Lower leg skin (tissue), 4 donors: ENCODE measurements at regions not wholly inside any gene's neighbourhood (a gene's known extent, or its start where the extent isn't known, plus 50 kb on each side); places are given as distances from the start of the nearest gene placed in this dataset.
"Not testable (repeated sequence)": the region's sequence is repeated elsewhere in the genome, so short reads cannot be mapped to it uniquely, and the experiment has no call there.

Source experiments
- DNase-seq, 2 donors: peaks; one replicate each; pipeline ENCODE4 v3.0.0-alpha.2; 2019; ENCODE audit warnings: low spot score in 2 of 2
- H3K4me3 ChIP-seq: fragments of 200-600 bp; sonication (generic); 2 replicates; pipeline ENCODE4 v1.5.1; 2017; ENCODE audit warnings: mild to moderate bottlenecking, low read depth; ENCODE audit not compliant: poor library complexity, severe bottlenecking
- POLR2A ChIP-seq, 2 donors: fragments of 450-650 bp; IDR thresholded peaks; one replicate each; pipeline ENCODE4 v1.6.1; 2016 to 2017; ENCODE audit warnings: antibody characterized with exemption in 2 of 2, mild to moderate bottlenecking in 1 of 2, moderate library complexity in 1 of 2
- WGBS, 2 donors: methylation state at CpG; one replicate each; pipeline ENCODE4 v1.1.5; 2018; 5-methylcytosine and 5-hydroxymethylcytosine counted together
- intact Hi-C: fragments of 100-400 bp; cut with DNase I; formaldehyde crosslinking; loops from one replicate; pipeline ENCODE4 v1.15.0; 2023; ENCODE audit warnings: low total_unique reads
- TF ChIP-seq, protein P1 (sequence below), 3 donors: fragments of 450-650 bp; IDR thresholded peaks; one replicate each; pipeline ENCODE4 v1.5.1; 2016; ENCODE audit warnings: antibody characterized with exemption in 3 of 3, mild to moderate bottlenecking in 3 of 3, moderate library complexity in 2 of 3

DNA sequence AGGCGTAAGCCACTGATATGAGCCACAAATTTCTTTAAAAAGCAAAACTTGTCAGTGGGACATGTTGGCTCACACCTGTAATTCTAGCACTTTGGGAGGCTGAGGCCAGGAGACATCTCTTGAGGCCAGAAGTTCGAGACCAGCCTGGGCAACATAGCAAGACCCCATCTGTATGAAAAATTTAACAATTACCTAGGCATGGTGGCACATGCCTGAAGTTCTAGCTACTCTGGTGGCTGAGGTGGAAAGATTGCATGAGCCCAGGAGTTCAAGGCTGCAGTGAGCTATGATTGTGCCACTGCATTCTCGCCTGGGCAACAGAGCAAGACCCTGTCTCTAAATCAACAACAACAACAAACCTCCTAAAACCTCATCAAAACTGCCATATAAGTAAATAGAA lies 147.6 kb upstream of the BARHL2 start:
- TF ChIP-seq POLR2A (IDR thresholded peaks at IDR 0.05) = no peak
- TF ChIP-seq, protein P1, sequence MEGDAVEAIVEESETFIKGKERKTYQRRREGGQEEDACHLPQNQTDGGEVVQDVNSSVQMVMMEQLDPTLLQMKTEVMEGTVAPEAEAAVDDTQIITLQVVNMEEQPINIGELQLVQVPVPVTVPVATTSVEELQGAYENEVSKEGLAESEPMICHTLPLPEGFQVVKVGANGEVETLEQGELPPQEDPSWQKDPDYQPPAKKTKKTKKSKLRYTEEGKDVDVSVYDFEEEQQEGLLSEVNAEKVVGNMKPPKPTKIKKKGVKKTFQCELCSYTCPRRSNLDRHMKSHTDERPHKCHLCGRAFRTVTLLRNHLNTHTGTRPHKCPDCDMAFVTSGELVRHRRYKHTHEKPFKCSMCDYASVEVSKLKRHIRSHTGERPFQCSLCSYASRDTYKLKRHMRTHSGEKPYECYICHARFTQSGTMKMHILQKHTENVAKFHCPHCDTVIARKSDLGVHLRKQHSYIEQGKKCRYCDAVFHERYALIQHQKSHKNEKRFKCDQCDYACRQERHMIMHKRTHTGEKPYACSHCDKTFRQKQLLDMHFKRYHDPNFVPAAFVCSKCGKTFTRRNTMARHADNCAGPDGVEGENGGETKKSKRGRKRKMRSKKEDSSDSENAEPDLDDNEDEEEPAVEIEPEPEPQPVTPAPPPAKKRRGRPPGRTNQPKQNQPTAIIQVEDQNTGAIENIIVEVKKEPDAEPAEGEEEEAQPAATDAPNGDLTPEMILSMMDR (IDR thresholded peaks at IDR 0.05) = no peak
- no peak for DNase-seq
- 91 to 94% methylated on average over 3 of the region's 3 CpGs for WGBS, 2 donors
- no peak overlapping the region for H3K4me3 ChIP-seq
- intact Hi-C loops = no loop called here

DNA sequence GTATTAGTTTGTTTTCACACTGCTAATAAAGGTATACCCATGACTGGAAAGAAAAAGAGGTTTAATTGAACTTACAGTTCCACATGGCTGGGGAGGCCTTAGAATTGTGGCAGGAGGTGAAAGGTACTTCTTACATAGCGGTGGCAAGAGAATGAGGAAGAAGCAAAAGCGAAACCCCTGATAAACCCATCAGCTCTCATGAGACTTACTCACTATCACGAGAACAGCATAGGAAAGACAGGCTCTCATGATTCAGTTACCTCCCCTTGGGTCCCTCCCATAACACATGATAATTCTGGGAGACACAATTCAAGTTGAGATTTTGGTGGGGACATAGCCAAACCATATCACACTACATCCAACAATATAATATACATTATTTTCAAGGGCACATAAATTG lies 145.7 kb upstream of the BARHL2 start:
- intact Hi-C loops = no loop called here
- TF ChIP-seq, protein P1 (IDR thresholded peaks at IDR 0.05) = no peak
- TF ChIP-seq POLR2A (IDR thresholded peaks at IDR 0.05) = no peak
- DNase-seq = no peak
- WGBS, 2 donors = 92% methylated on average over 3 of the region's 3 CpGs
- no peak overlapping the region for H3K4me3 ChIP-seq

DNA sequence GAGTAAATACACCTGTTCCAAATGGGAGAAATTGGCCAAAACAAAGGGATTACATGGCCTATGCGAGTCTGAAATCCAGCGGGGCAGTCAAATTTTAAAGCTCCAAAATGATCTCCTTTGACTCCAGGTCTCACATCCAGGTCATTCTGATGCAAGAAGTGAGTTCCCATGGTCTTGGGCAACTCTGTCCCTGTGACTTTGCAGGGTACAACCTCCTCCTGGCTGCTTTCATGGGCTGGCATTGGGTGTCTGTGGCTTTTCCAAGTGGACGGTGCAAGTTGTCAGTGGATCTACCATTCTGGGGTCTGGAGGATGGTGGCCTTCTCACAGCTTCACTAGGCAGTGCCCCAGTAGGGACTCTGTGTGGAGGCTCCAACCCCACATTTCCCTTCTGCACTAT lies 144.3 kb upstream of the BARHL2 start:
- WGBS, 2 donors = 94 to 100% methylated on average over 3 of the region's 3 CpGs
- intact Hi-C loops, H3K4me3 ChIP-seq, DNase-seq: not testable (repeated sequence)

DNA sequence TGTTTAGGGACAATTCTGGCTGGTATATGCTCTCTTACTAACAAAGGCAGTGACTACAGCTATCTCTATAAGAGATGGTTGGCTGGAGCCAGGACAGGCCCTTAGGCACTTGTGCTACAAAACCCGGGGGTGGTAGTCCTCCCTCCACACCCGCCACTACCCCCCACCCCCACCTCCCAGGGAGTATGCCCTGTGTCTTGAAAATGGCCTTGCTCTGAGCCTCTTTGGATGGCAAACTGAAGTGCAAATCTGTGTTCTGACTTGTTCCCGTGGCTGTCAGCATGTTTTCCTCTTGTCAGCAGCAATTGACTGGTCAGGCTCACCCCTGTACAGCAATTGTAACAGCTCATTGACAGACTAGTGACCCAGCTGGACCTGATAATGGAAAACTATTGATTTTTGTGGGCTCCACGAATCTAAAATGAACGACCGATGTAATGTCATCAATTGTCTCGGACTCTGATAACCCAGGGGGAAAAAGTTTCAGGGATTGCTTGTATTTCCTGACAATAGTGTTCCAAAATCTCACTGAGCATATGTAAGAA lies 139.4 kb upstream of the BARHL2 start:
- intact Hi-C loops = no loop called here

DNA sequence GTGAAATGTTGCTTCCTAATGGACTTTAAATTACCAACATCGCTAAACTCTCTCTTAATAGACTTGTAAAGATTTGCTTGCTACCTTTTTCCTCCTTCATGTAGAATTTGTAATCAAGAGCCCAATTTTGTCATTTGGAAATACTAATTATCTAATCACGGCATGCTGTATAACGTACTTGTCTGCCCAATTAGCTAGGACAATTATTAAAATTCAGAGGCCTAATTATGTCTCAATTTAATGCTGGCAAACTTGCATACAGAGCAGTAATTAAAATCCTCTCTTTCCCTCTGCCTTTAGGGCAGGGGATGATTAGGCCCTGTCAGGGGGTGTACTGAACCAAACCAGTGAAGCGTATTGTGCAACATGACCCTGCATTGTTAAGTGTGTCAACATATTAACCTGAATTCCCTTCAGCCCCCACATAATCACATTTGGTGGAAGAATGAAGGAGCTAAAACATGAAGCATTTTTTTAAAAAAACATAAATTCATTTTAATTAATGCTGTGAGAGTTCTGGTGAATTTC lies 137.4 kb upstream of the BARHL2 start:
- intact Hi-C loops = no loop called here
- WGBS, 2 donors = 84 to 92% methylated on average over 4 of the region's 4 CpGs
- no peak overlapping the region for H3K4me3 ChIP-seq
- no peak for DNase-seq
- TF ChIP-seq, protein P1 (IDR thresholded peaks at IDR 0.05) = no peak
- TF ChIP-seq POLR2A (IDR thresholded peaks at IDR 0.05) = no peak

More for the DNA sequence above, 139.4 kb upstream of the BARHL2 start:
- H3K4me3 ChIP-seq = no peak overlapping the region
- no peak for DNase-seq
- TF ChIP-seq, protein P1 (IDR thresholded peaks at IDR 0.05) = no peak
- TF ChIP-seq POLR2A (IDR thresholded peaks at IDR 0.05) = no peak
- 75 to 77% methylated on average over 7 of the region's 7 CpGs for WGBS, 2 donors

DNA sequence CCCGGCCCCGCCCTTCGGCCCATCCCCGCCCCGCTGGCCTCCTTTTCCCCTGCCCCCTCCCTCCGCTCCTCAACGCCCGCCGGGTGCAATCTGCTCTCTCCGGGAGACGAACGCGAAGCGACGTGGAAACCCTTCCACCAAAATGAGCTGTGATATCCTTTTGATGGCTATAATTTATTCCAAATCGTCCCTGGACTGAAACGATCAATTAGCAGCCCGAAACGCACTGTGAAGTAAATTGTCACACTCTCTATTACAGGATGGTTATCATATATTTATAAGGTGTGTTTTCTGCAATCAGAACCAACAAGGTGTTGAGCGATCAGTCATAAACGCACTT lies 134.6 kb upstream of the BARHL2 start:
- TF ChIP-seq, protein P1 (IDR thresholded peaks at IDR 0.05) = no peak
- no peak for TF ChIP-seq POLR2A (IDR thresholded peaks at IDR 0.05)
- H3K4me3 ChIP-seq = no peak overlapping the region
- 1 to 2% methylated on average over 16 of the region's 21 CpGs for WGBS, 2 donors
- intact Hi-C loops = no loop called here
- DNase-seq = no peak
